HG02588 (cell line): ENCODE measurements at regions not wholly inside any gene's neighbourhood (a gene's known extent, or its start where the extent isn't known, plus 50 kb on each side); places are given as distances from the start of the nearest gene placed in this dataset.
"Not testable (repeated sequence)": the region's sequence is repeated elsewhere in the genome, so short reads cannot be mapped to it uniquely, and the experiment has no call there.

Experiments
- ATAC-seq: cut with Tn5 transposase; IDR thresholded peaks from one replicate; pipeline ENCODE4 v1.9.1; 2021; ENCODE audit warnings: mild to moderate bottlenecking, moderate library complexity; ENCODE audit not compliant: unreplicated experiment

GRCh38 chr9:6160579-6160978, 55.0 kb upstream of the IL33 start:
- ATAC-seq = no peak

- no peak for ATAC-seq
Observed at GRCh38 chr9:6153425-6153824, 62.2 kb upstream of the IL33 start.

- ATAC-seq = no peak
Observed at GRCh38 chr9:6152788-6153187, 62.8 kb upstream of the IL33 start.

GRCh38 chr9:6150483-6150882, 65.1 kb upstream of the IL33 start:
- no peak for ATAC-seq

- ATAC-seq = no peak
Observed at GRCh38 chr9:6149315-6149714, 66.3 kb upstream of the IL33 start.

- ATAC-seq = no peak
Observed at GRCh38 chr9:6147846-6148245, 67.8 kb upstream of the IL33 start.

- ATAC-seq = no peak
Observed at GRCh38 chr9:6144947-6145346, 70.7 kb upstream of the IL33 start.

GRCh38 chr9:6142799-6143454, 72.7 kb upstream of the IL33 start:
- ATAC-seq = no peak

GRCh38 chr9:6135780-6136179, 79.8 kb upstream of the IL33 start:
- not testable (repeated sequence) for ATAC-seq

- no peak for ATAC-seq
Observed at GRCh38 chr9:6134661-6135180, 80.9 kb upstream of the IL33 start.

GRCh38 chr9:6133346-6134063, 82.1 kb upstream of the IL33 start:
- ATAC-seq = no peak

GRCh38 chr9:6132650-6133049, 83.0 kb upstream of the IL33 start:
- no peak for ATAC-seq

GRCh38 chr9:6128030-6128429, 87.6 kb upstream of the IL33 start:
- ATAC-seq = no peak

GRCh38 chr9:6126377-6126776, 89.2 kb upstream of the IL33 start:
- no peak for ATAC-seq

GRCh38 chr9:6123416-6123815, 92.2 kb upstream of the IL33 start:
- ATAC-seq = no peak

GRCh38 chr9:6121707-6122106, 93.9 kb upstream of the IL33 start:
- no peak for ATAC-seq

GRCh38 chr9:6114424-6114823, 99.0 kb upstream of the RANBP6 start:
- no peak for ATAC-seq

- no peak for ATAC-seq
Observed at GRCh38 chr9:6113819-6114218, 98.4 kb upstream of the RANBP6 start.

- ATAC-seq = no peak
Observed at GRCh38 chr9:6113312-6113711, 97.9 kb upstream of the RANBP6 start.

GRCh38 chr9:6109986-6110385, 94.6 kb upstream of the RANBP6 start:
- ATAC-seq = no peak

GRCh38 chr9:6109571-6109970, 94.1 kb upstream of the RANBP6 start:
- no peak for ATAC-seq

- ATAC-seq = peak; percentile 65
Observed at GRCh38 chr9:6106711-6107339, 91.4 kb upstream of the RANBP6 start.
